ENCODE measurements at regions not wholly inside any gene's neighbourhood (a gene's known extent, or its start where the extent isn't known, plus 50 kb on each side); places are given as distances from the start of the nearest gene placed in this dataset.
"Not testable (repeated sequence)": the region's sequence is repeated elsewhere in the genome, so short reads cannot be mapped to it uniquely, and the experiment has no call there.

- DNase-seq (ENCODE audit: low spot score), result no peak
- intact Hi-C loops (cut with DNase I), result no loop called here
These were observed 54.1 kb upstream of the SHLD1 start for GRCh38 chr20:5696011-5696559.

GRCh38 chr20:5691918-5692618 lies 58.1 kb upstream of the SHLD1 start:
- DNase-seq (ENCODE audit: low spot score), result no peak

GRCh38 chr20:5689463-5689862 lies 60.7 kb upstream of the SHLD1 start:
- intact Hi-C loops (cut with DNase I), result no loop called here
- no peak for DNase-seq (ENCODE audit: low spot score)

More at GRCh38 chr20:5691918-5692618, 58.1 kb upstream of the SHLD1 start:
- intact Hi-C loops (cut with DNase I), result no loop called here

GRCh38 chr20:5688431-5688972 lies 61.7 kb upstream of the SHLD1 start:
- intact Hi-C loops (cut with DNase I), result no loop called here
- no peak for DNase-seq (ENCODE audit: low spot score)

- intact Hi-C loops (cut with DNase I), result no loop called here
These were observed 62.3 kb upstream of the SHLD1 start for GRCh38 chr20:5687884-5688283.

GRCh38 chr20:5686384-5687105 lies 63.7 kb upstream of the SHLD1 start:
- DNase-seq (ENCODE audit: low spot score), result no peak
- intact Hi-C loops (cut with DNase I), result no loop called here

More at GRCh38 chr20:5687884-5688283, 62.3 kb upstream of the SHLD1 start:
- no peak for DNase-seq (ENCODE audit: low spot score)

GRCh38 chr20:5682556-5682955 lies 67.6 kb upstream of the SHLD1 start:
- intact Hi-C loops (cut with DNase I); DNase-seq (ENCODE audit: low spot score): not testable (repeated sequence)

- no peak for DNase-seq (ENCODE audit: low spot score)
- intact Hi-C loops (cut with DNase I), result no loop called here
These were observed 69.4 kb upstream of the GPCPD1 start for GRCh38 chr20:5680192-5680591.

GRCh38 chr20:5678777-5679176 lies 68.0 kb upstream of the GPCPD1 start:
- intact Hi-C loops (cut with DNase I), result no loop called here
- no peak for DNase-seq (ENCODE audit: low spot score)

GRCh38 chr20:5677944-5678343 lies 67.1 kb upstream of the GPCPD1 start:
- DNase-seq (ENCODE audit: low spot score); intact Hi-C loops (cut with DNase I): not testable (repeated sequence)

- intact Hi-C loops (cut with DNase I), result no loop called here
- no peak for DNase-seq (ENCODE audit: low spot score)
These were observed 66.6 kb upstream of the GPCPD1 start for GRCh38 chr20:5677389-5677788.

- intact Hi-C loops (cut with DNase I), result no loop called here
- no peak for DNase-seq (ENCODE audit: low spot score)
These were observed 64.6 kb upstream of the GPCPD1 start for GRCh38 chr20:5675103-5676091.

GRCh38 chr20:5674176-5674660 lies 63.4 kb upstream of the GPCPD1 start:
- no peak for DNase-seq (ENCODE audit: low spot score)
- intact Hi-C loops (cut with DNase I), result no loop called here

- peak; percentile 30 for DNase-seq (ENCODE audit: low spot score)
These were observed 60.1 kb upstream of the GPCPD1 start for GRCh38 chr20:5670874-5671273.

GRCh38 chr20:5670036-5670536 lies 59.3 kb upstream of the GPCPD1 start:
- intact Hi-C loops (cut with DNase I), result no loop called here
- DNase-seq (ENCODE audit: low spot score), result no peak

More at GRCh38 chr20:5670874-5671273, 60.1 kb upstream of the GPCPD1 start:
- intact Hi-C loops (cut with DNase I), result no loop called here

GRCh38 chr20:5668529-5668868 lies 57.7 kb upstream of the GPCPD1 start:
- peak; percentile 62 for DNase-seq (ENCODE audit: low spot score)
- intact Hi-C loops (cut with DNase I), result loop anchor here in 1 of 2 donors (10.0 kb wide), 1 partner anchor 66 kb away; no protein-coding TSS in a partner anchor

- peak; percentile 5 for DNase-seq (ENCODE audit: low spot score)
- intact Hi-C loops (cut with DNase I), result loop anchor here in 1 of 2 donors (10.0 kb wide), 1 partner anchor 67 kb away; no protein-coding TSS in a partner anchor
These were observed 57.1 kb upstream of the GPCPD1 start for GRCh38 chr20:5667705-5668528.

- DNase-seq (ENCODE audit: low spot score), result no peak
- intact Hi-C loops (cut with DNase I), result loop anchor here in 1 of 2 donors (10.0 kb wide), 1 partner anchor 69 kb away; no protein-coding TSS in a partner anchor
These were observed 54.6 kb upstream of the GPCPD1 start for GRCh38 chr20:5665417-5665816.

All from posterior vena cava (tissue), 2 donors.